ENCODE measurements at regions not wholly inside any gene's neighbourhood (a gene's known extent, or its start where the extent isn't known, plus 50 kb on each side); places are given as distances from the start of the nearest gene placed in this dataset.

GRCh38 chr13:80828759-80829158 lies 487.8 kb upstream of the SPRY2 start:
- no peak for TF ChIP-seq POLR2A (IDR thresholded peaks at IDR 0.05; ENCODE audit: extremely low read depth, insufficient read length)
- TF ChIP-seq, protein P1, sequence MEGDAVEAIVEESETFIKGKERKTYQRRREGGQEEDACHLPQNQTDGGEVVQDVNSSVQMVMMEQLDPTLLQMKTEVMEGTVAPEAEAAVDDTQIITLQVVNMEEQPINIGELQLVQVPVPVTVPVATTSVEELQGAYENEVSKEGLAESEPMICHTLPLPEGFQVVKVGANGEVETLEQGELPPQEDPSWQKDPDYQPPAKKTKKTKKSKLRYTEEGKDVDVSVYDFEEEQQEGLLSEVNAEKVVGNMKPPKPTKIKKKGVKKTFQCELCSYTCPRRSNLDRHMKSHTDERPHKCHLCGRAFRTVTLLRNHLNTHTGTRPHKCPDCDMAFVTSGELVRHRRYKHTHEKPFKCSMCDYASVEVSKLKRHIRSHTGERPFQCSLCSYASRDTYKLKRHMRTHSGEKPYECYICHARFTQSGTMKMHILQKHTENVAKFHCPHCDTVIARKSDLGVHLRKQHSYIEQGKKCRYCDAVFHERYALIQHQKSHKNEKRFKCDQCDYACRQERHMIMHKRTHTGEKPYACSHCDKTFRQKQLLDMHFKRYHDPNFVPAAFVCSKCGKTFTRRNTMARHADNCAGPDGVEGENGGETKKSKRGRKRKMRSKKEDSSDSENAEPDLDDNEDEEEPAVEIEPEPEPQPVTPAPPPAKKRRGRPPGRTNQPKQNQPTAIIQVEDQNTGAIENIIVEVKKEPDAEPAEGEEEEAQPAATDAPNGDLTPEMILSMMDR (IDR thresholded peaks at IDR 0.05; ENCODE audit: low read depth, low read length): no peak
